OCI-LY1 (cell line): ENCODE measurements at regions not wholly inside any gene's neighbourhood (a gene's known extent, or its start where the extent isn't known, plus 50 kb on each side); places are given as distances from the start of the nearest gene placed in this dataset.

Experiments used
- H2AFZ ChIP-seq: fragments of 200-600 bp; sonication (generic), shearing (Covaris generic); 2 replicates; pipeline ENCODE4 v1.6.0; 2014; ENCODE audit warnings: antibody characterized with exemption, mild to moderate bottlenecking, low read length
- H3F3A ChIP-seq: fragments of 200-600 bp; sonication (generic), shearing (Covaris generic); 2 replicates; pipeline ENCODE4 v1.6.0; 2014; ENCODE audit warnings: mild to moderate bottlenecking, antibody characterized with exemption, low read length, moderate library complexity; ENCODE audit not compliant: insufficient read depth
- H3K27ac ChIP-seq: fragments of 200-600 bp; sonication (generic); 2 replicates; pipeline ENCODE4 v1.5.1; 2014; ENCODE audit warnings: low read length, mixed run types, mild to moderate bottlenecking, low read depth; ENCODE audit not compliant: poor library complexity, severe bottlenecking
- H3K27me3 ChIP-seq: fragments of 200-600 bp; sonication (generic); 2 replicates; pipeline ENCODE4 v1.6.0; 2014; ENCODE audit warnings: antibody characterized with exemption, mild to moderate bottlenecking, low read length, moderate library complexity; ENCODE audit not compliant: insufficient read depth
- H3K36me3 ChIP-seq: fragments of 200-600 bp; sonication (generic); 2 replicates; pipeline ENCODE4 v1.6.1; 2014; ENCODE audit warnings: mild to moderate bottlenecking, antibody characterized with exemption, low read length, moderate library complexity, mixed read lengths; ENCODE audit not compliant: insufficient read depth
- H3K4me1 ChIP-seq: fragments of 200-600 bp; sonication (generic); 2 replicates; pipeline ENCODE4 v1.5.1; 2014; ENCODE audit warnings: mild to moderate bottlenecking, low read length, moderate library complexity; ENCODE audit not compliant: insufficient read depth, severe bottlenecking
- H3K4me2 ChIP-seq: fragments of 200-600 bp; sonication (generic), shearing (Covaris generic); 2 replicates; pipeline ENCODE4 v1.6.1; 2014; ENCODE audit warnings: low read length
- H3K4me3 ChIP-seq: fragments of 200-600 bp; sonication (generic); 2 replicates; pipeline ENCODE4 v1.5.1; 2014; ENCODE audit warnings: low read length, low read depth, mild to moderate bottlenecking, mixed read lengths; ENCODE audit not compliant: poor library complexity, severe bottlenecking
- H3K79me2 ChIP-seq: fragments of 200-600 bp; shearing (Covaris generic); 2 replicates; pipeline ENCODE4 v1.6.1; 2016; ENCODE audit warnings: mixed run types, low read length, mixed read lengths; ENCODE audit not compliant: insufficient read depth
- H3K9ac ChIP-seq: fragments of 200-600 bp; sonication (generic), shearing (Covaris generic); 2 replicates; pipeline ENCODE4 v1.6.1; 2014; ENCODE audit warnings: mild to moderate bottlenecking, low read length, mixed read lengths
- H3K9me2 ChIP-seq: fragments of 200-600 bp; sonication (generic), shearing (Covaris generic); 2 replicates; pipeline ENCODE4 v1.6.1; 2014; ENCODE audit warnings: low read depth, mild to moderate bottlenecking, low read length, mixed read lengths
- H3K9me3 ChIP-seq: fragments of 200-600 bp; shearing (Covaris generic); 2 replicates; pipeline ENCODE4 v1.6.1; 2014; ENCODE audit warnings: low read length, mixed read lengths
- H4K20me1 ChIP-seq: fragments of 200-600 bp; sonication (generic), shearing (Covaris generic); 2 replicates; pipeline ENCODE4 v1.6.0; 2016; ENCODE audit warnings: mild to moderate bottlenecking, low read length; ENCODE audit not compliant: insufficient read depth
- CTCF ChIP-seq: fragments of 200-600 bp; sonication (generic), shearing (Covaris generic); IDR thresholded peaks from 2 replicates; pipeline ENCODE4 v1.5.1; 2017; ENCODE audit warnings: mild to moderate bottlenecking, antibody characterized with exemption, low read length, moderate library complexity, mixed read lengths
- EZH2 ChIP-seq: fragments of 200-600 bp; sonication (generic), shearing (Covaris generic); IDR thresholded peaks from 2 replicates; pipeline ENCODE4 v1.8.0; 2017; ENCODE audit warnings: borderline replicate concordance, mixed run types, mild to moderate bottlenecking, antibody characterized with exemption, low read length, moderate library complexity, mixed read lengths

- Histone ChIP-seq H3K36me3 (no peaks in the 10 kb centered on the region), H3K79me2 (no peaks in the 10 kb centered on the region), H3K27ac (no peak overlapping the region), H3K4me3 (no peak overlapping the region), H3K4me2 (no peak overlapping the region), H3K4me1 (no peaks in the 10 kb centered on the region), H3K9me3 (no peaks in the 10 kb centered on the region), H3K27me3 (0 out of 2 replicates have a peak, but pooled peaks cover 5% of the 10 kb centered on the region), H4K20me1 (no peaks in the 10 kb centered on the region), H2AFZ (no peak overlapping the region), H3K9ac (no peak overlapping the region), H3F3A (no peaks in the 10 kb centered on the region), H3K9me2 (no peaks in the 10 kb centered on the region)
- TF ChIP-seq CTCF: no peak
- no peak for TF ChIP-seq EZH2
Measured at GRCh38 chr2:173812321-173812720, 152.9 kb downstream of the SP3 start.

GRCh38 chr2:173814306-173814705 is 150.9 kb downstream of the SP3 start:
- no peaks in the 10 kb centered on the region for H4K20me1 ChIP-seq
- H3K79me2 ChIP-seq: no peaks in the 10 kb centered on the region
- no peak overlapping the region for H3K27ac ChIP-seq
- H3F3A ChIP-seq: no peaks in the 10 kb centered on the region
- no peaks in the 10 kb centered on the region for H3K9me2 ChIP-seq
- H3K9ac ChIP-seq: no peak overlapping the region
- no peak overlapping the region for H3K4me2 ChIP-seq
- TF ChIP-seq EZH2 (no peak), CTCF (no peak)
- no peaks in the 10 kb centered on the region for H3K9me3 ChIP-seq
- H3K4me3 ChIP-seq: no peak overlapping the region
- H3K36me3 ChIP-seq: no peaks in the 10 kb centered on the region
- no peaks in the 10 kb centered on the region for H3K4me1 ChIP-seq
- no peak overlapping the region for H2AFZ ChIP-seq
- H3K27me3 ChIP-seq: no peaks in the 10 kb centered on the region

- Histone ChIP-seq H3K9me3 (no peaks in the 10 kb centered on the region), H3K4me3 (no peak overlapping the region), H4K20me1 (no peaks in the 10 kb centered on the region), H2AFZ (no peak overlapping the region), H3K9ac (no peak overlapping the region), H3K36me3 (no peaks in the 10 kb centered on the region), H3K27ac (no peak overlapping the region), H3F3A (no peaks in the 10 kb centered on the region), H3K9me2 (no peaks in the 10 kb centered on the region), H3K4me2 (no peak overlapping the region), H3K79me2 (no peaks in the 10 kb centered on the region), H3K27me3 (no peaks in the 10 kb centered on the region), H3K4me1 (no peaks in the 10 kb centered on the region)
- TF ChIP-seq EZH2: no peak
- TF ChIP-seq CTCF: no peak
Measured at GRCh38 chr2:173815772-173816171, 149.4 kb downstream of the SP3 start.
